SK-N-SH treated with all-trans-retinoic acid at 6 μM for 48 hours (cell line): ENCODE measurements at regions not wholly inside any gene's neighbourhood (a gene's known extent, or its start where the extent isn't known, plus 50 kb on each side); places are given as distances from the start of the nearest gene placed in this dataset.

Source experiments
- ATAC-seq: fragments of 200-7000 bp; cut with Tn5 transposase; 3 replicates; pipeline ENCODE4 v1.9.1; 2020; ENCODE audit warnings: mild to moderate bottlenecking, moderate library complexity
- BACH2 ChIP-seq: fragments of 250-450 bp; sonication (Bioruptor Pico); IDR thresholded peaks from 2 replicates; pipeline ENCODE4 v1.9.0; 2021; ENCODE audit warnings: mild to moderate bottlenecking, borderline replicate concordance
- CSDC2 ChIP-seq: fragments of 250-450 bp; sonication (Bioruptor Pico); IDR thresholded peaks from 2 replicates; pipeline ENCODE4 v1.5.0; 2020; ENCODE audit warnings: mild to moderate bottlenecking, moderate library complexity
- ESRRG ChIP-seq: fragments of 250-450 bp; sonication (Bioruptor Pico); IDR thresholded peaks from 2 replicates; pipeline ENCODE4 v1.6.1; 2021; ENCODE audit warnings: mild to moderate bottlenecking
- GLIS3 ChIP-seq: fragments of 250-450 bp; sonication (Bioruptor Pico); IDR thresholded peaks from 2 replicates; pipeline ENCODE4 v1.5.0; 2020; ENCODE audit warnings: mild to moderate bottlenecking, moderate library complexity
- ISL1 ChIP-seq: fragments of 250-450 bp; sonication (Bioruptor Pico); IDR thresholded peaks from 2 replicates; pipeline ENCODE4 v2.1.2; 2022; ENCODE audit warnings: mild to moderate bottlenecking, moderate library complexity
- OSR1 ChIP-seq: fragments of 250-450 bp; sonication (Bioruptor Pico); IDR thresholded peaks from 2 replicates; pipeline ENCODE4 v1.8.0; 2022; ENCODE audit warnings: moderate library complexity, mild to moderate bottlenecking, inconsistent platforms
- POU6F1 ChIP-seq: fragments of 250-450 bp; sonication (Bioruptor Pico); IDR thresholded peaks from 2 replicates; pipeline ENCODE4 v1.8.0; 2021; ENCODE audit warnings: low read depth, mild to moderate bottlenecking, moderate library complexity, borderline replicate concordance
- PPARA ChIP-seq: fragments of 250-450 bp; sonication (Bioruptor Pico); IDR thresholded peaks from 2 replicates; pipeline ENCODE4 v1.5.0; 2020; ENCODE audit warnings: mild to moderate bottlenecking, borderline replicate concordance
- TCF4 ChIP-seq: fragments of 250-450 bp; sonication (Bioruptor Pico); IDR thresholded peaks from 2 replicates; pipeline ENCODE4 v1.8.0; 2021; ENCODE audit warnings: mild to moderate bottlenecking, moderate library complexity, borderline replicate concordance
- TOX ChIP-seq: fragments of 250-450 bp; sonication (Bioruptor Pico); IDR thresholded peaks from 2 replicates; pipeline ENCODE4 v1.8.0; 2021; ENCODE audit warnings: mild to moderate bottlenecking, moderate library complexity, borderline replicate concordance
- TSHZ2 ChIP-seq: fragments of 250-450 bp; sonication (Bioruptor Pico); IDR thresholded peaks from 2 replicates; pipeline ENCODE4 v1.5.0; 2020; ENCODE audit warnings: mild to moderate bottlenecking, moderate library complexity
- ZC3H10 ChIP-seq: fragments of 250-450 bp; sonication (Bioruptor Pico); IDR thresholded peaks from 2 replicates; pipeline ENCODE4 v1.5.1; 2021; ENCODE audit warnings: mild to moderate bottlenecking, moderate library complexity
- ZFP3 ChIP-seq: fragments of 250-450 bp; sonication (Bioruptor Pico); IDR thresholded peaks from 2 replicates; pipeline ENCODE4 v1.5.0; 2020; ENCODE audit warnings: mild to moderate bottlenecking, moderate library complexity
- ZFP30 ChIP-seq: fragments of 450-650 bp; formaldehyde crosslinking; IDR thresholded peaks from 2 replicates; pipeline ENCODE4 v1.5.0; 2022; ENCODE audit warnings: mild to moderate bottlenecking, moderate library complexity
- ZNF565 ChIP-seq: fragments of 450-650 bp; formaldehyde crosslinking; conservative IDR thresholded peaks from 2 replicates; pipeline ENCODE4 v1.5.0; 2020; ENCODE audit warnings: low read depth, mild to moderate bottlenecking, moderate library complexity
- ZNF8 ChIP-seq: fragments of 450-650 bp; formaldehyde crosslinking; IDR thresholded peaks from 2 replicates; pipeline ENCODE4 v1.5.0; 2020; ENCODE audit warnings: mild to moderate bottlenecking, moderate library complexity
- TF ChIP-seq, protein P1 (sequence below): fragments of 250-450 bp; sonication (Bioruptor Pico); IDR thresholded peaks from 2 replicates; pipeline ENCODE4 v1.8.0; 2020; ENCODE audit warnings: mild to moderate bottlenecking, moderate library complexity, borderline replicate concordance
- TF ChIP-seq, protein P2 (sequence below): fragments of 250-450 bp; sonication (Bioruptor Pico); IDR thresholded peaks from 2 replicates; pipeline ENCODE4 v1.5.1; 2021; ENCODE audit warnings: mild to moderate bottlenecking, moderate library complexity

GRCh38 chr7:10802526-10802925, 171.1 kb upstream of the PHF14 start:
- no peak for TF ChIP-seq ESRRG (CRISPR knock-in tag)
- TF ChIP-seq POU6F1 (CRISPR knock-in tag): no peak
- no peak for TF ChIP-seq ZNF8 (CRISPR knock-in tag)
- no peak for TF ChIP-seq TCF4 (CRISPR knock-in tag)
- no peak for TF ChIP-seq OSR1 (CRISPR knock-in tag)
- no peak for TF ChIP-seq ZC3H10 (CRISPR knock-in tag)
- no peak for TF ChIP-seq CSDC2 (CRISPR knock-in tag)
- TF ChIP-seq ZFP3: no peak
- TF ChIP-seq TOX (CRISPR knock-in tag): no peak
- TF ChIP-seq, protein P1, sequence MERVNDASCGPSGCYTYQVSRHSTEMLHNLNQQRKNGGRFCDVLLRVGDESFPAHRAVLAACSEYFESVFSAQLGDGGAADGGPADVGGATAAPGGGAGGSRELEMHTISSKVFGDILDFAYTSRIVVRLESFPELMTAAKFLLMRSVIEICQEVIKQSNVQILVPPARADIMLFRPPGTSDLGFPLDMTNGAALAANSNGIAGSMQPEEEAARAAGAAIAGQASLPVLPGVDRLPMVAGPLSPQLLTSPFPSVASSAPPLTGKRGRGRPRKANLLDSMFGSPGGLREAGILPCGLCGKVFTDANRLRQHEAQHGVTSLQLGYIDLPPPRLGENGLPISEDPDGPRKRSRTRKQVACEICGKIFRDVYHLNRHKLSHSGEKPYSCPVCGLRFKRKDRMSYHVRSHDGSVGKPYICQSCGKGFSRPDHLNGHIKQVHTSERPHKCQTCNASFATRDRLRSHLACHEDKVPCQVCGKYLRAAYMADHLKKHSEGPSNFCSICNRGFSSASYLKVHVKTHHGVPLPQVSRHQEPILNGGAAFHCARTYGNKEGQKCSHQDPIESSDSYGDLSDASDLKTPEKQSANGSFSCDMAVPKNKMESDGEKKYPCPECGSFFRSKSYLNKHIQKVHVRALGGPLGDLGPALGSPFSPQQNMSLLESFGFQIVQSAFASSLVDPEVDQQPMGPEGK (CRISPR knock-in tag): no peak
- TF ChIP-seq, protein P2, sequence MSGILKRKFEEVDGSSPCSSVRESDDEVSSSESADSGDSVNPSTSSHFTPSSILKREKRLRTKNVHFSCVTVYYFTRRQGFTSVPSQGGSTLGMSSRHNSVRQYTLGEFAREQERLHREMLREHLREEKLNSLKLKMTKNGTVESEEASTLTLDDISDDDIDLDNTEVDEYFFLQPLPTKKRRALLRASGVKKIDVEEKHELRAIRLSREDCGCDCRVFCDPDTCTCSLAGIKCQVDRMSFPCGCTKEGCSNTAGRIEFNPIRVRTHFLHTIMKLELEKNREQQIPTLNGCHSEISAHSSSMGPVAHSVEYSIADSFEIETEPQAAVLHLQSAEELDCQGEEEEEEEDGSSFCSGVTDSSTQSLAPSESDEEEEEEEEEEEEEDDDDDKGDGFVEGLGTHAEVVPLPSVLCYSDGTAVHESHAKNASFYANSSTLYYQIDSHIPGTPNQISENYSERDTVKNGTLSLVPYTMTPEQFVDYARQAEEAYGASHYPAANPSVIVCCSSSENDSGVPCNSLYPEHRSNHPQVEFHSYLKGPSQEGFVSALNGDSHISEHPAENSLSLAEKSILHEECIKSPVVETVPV: no peak
- TF ChIP-seq ZNF565 (CRISPR knock-in tag): no peak
- no peak for TF ChIP-seq PPARA (CRISPR knock-in tag)
- TF ChIP-seq GLIS3 (CRISPR knock-in tag): no peak
- TF ChIP-seq, all 23 proteins: peak for 0
- ATAC-seq: no peak

- no peak for TF ChIP-seq ESRRG (CRISPR knock-in tag)
- peak; percentile 23; the same call in 1 of the 2 replicates for TF ChIP-seq ISL1 (CRISPR knock-in tag)
- ATAC-seq: no peak
Observed at GRCh38 chr7:10803720-10804119, 170.0 kb upstream of the PHF14 start.

DNA sequence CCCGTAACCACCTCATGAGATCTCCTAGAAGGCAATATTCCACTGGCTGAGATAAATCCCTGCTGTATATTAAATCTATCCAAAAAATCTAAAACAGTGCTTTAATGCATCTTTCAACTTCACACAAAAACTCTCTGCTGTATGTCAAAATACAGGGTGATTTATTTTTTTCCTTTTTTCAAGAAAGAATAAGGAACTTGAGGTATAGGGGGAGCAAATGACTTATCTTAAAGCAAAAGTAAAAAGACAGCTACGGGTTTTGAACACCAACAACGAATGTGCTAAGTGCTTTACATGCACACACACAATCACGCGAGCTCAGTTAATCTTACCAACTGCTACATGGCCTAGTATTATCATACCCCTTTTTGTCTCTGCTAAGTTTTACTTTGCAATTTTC, 168.9 kb upstream of the PHF14 start:
- TF ChIP-seq ZFP30 (CRISPR knock-in tag) (no peak), TSHZ2 (CRISPR knock-in tag) (no peak), GLIS3 (CRISPR knock-in tag) (no peak), CSDC2 (CRISPR knock-in tag) (no peak), BACH2 (CRISPR knock-in tag) (no peak), ESRRG (CRISPR knock-in tag) (no peak), PPARA (CRISPR knock-in tag) (no peak), TOX (CRISPR knock-in tag) (no peak), POU6F1 (CRISPR knock-in tag) (no peak), ZNF565 (CRISPR knock-in tag) (no peak)
- TF ChIP-seq, protein P2: no peak
- no peak for ATAC-seq
